Central memory CD8-positive, alpha-beta T cell (primary cell): ENCODE measurements at regions not wholly inside any gene's neighbourhood (a gene's known extent, or its start where the extent isn't known, plus 50 kb on each side); places are given as distances from the start of the nearest gene placed in this dataset.

Experiments
- ATAC-seq: fragments of 150-1000 bp; cut with Tn5 transposase; replicated peaks from 2 replicates; pipeline ENCODE4 v1.10.0; 2022; ENCODE audit warnings: mild to moderate bottlenecking, moderate FRiP score, moderate number of reproducible peaks; ENCODE audit not compliant: poor library complexity, severe bottlenecking; ENCODE audit errors: extremely low read depth
- DNase-seq, 2 donors: peaks; one replicate each; pipeline ENCODE4 v3.0.0; 2021; ENCODE audit warnings: low spot score in 2 of 2
- H3K27ac Mint-ChIP-seq: one replicate; pipeline ENCODE4 v1.8.0; 2022; ENCODE audit warnings: low read depth, mild to moderate bottlenecking, moderate library complexity, mixed read lengths
- H3K27me3 Mint-ChIP-seq: one replicate; pipeline ENCODE4 v1.8.0; 2022; ENCODE audit warnings: mixed read lengths
- H3K36me3 Mint-ChIP-seq: one replicate; pipeline ENCODE4 v1.8.0; 2022; ENCODE audit warnings: mild to moderate bottlenecking, moderate library complexity, mixed read lengths; ENCODE audit not compliant: insufficient read depth
- H3K4me1 Mint-ChIP-seq: one replicate; pipeline ENCODE4 v1.8.0; 2022; ENCODE audit warnings: mixed read lengths
- H3K4me3 Mint-ChIP-seq: one replicate; pipeline ENCODE4 v1.8.0; 2022; ENCODE audit warnings: mild to moderate bottlenecking, moderate library complexity, mixed read lengths
- H3K9me3 Mint-ChIP-seq: one replicate; pipeline ENCODE4 v1.8.0; 2022; ENCODE audit warnings: mixed read lengths

DNA sequence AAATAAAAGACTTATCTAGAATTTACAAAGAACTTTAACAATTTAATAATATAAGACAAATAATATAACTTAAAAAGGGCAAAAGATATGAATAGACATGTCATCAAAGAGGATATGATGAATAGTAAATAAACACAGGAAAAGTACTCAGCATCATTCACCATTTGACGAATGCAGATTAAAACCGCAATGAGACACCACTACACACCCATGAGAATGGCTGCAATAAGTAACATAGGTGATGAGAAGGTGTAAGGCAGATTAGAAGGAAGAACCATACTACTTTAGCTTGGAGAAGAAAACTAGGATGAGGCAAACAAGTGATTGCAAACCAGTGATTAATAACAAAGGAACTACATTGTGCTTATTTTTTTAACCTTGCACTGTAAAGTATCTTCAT is 152.0 kb downstream of the CYRIA start:
- peaks cover 35% of the 10 kb centered on the region for H3K27me3 Mint-ChIP-seq
- ATAC-seq (no peak), DNase-seq (no peak)
- H3K4me1 Mint-ChIP-seq: no peaks in the 10 kb centered on the region
- no peaks in the 10 kb centered on the region for H3K9me3 Mint-ChIP-seq
- no peak overlapping the region for H3K4me3 Mint-ChIP-seq
- peaks cover 4% of the 10 kb centered on the region for H3K36me3 Mint-ChIP-seq
- no peak overlapping the region for H3K27ac Mint-ChIP-seq

DNA sequence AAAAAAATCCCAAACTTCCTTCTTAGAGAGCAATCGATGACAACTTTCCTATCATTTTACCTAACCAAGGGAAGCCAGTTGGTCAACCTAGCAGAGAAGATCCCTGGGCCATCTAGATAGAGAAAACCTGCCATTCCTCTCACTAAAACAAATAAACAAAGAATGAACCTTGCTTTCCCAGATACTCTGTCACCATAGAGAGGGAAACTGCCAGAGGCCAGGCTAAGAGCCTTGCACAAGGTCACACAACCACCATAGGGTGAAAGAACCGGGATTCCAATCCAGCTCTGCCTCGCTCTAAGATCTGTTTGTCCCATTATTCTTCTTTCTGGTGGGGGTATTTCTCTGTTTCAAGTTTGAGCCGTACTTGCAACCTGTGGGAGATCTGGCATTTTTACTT is 154.6 kb downstream of the CYRIA start:
- H3K27ac Mint-ChIP-seq: no peak overlapping the region
- H3K4me3 Mint-ChIP-seq: no peak overlapping the region
- H3K9me3 Mint-ChIP-seq: no peaks in the 10 kb centered on the region
- H3K4me1 Mint-ChIP-seq: no peaks in the 10 kb centered on the region
- DNase-seq: no peak
- peaks cover 3% of the 10 kb centered on the region for H3K36me3 Mint-ChIP-seq
- no peak for ATAC-seq
- peaks cover 53% of the 10 kb centered on the region for H3K27me3 Mint-ChIP-seq

DNA sequence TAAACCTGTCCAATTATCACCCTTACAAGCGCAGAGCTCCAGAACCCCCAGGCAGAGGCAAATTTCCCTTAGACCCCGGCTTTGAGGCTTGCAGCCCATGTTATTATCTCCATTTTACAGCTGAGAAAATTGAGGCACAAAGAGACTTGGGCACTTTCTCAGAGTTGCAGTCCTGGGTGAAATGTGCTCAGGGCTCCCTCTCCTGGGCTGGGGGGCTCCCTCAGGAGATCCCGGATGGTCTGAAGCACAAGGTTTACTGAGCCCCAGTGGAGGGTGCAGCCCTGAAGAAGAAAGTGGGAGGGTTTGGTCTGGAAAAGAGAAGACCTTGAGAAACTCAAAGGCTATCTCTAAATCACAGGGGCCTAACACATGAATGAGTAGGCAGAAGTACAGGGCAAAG is 156.6 kb downstream of the CYRIA start:
- Mint-ChIP-seq H3K4me3 (no peak overlapping the region), H3K36me3 (no peaks in the 10 kb centered on the region), H3K27me3 (peaks cover 47% of the 10 kb centered on the region), H3K9me3 (no peaks in the 10 kb centered on the region), H3K4me1 (no peaks in the 10 kb centered on the region), H3K27ac (no peak overlapping the region)
- no peak for DNase-seq
- no peak for ATAC-seq

DNA sequence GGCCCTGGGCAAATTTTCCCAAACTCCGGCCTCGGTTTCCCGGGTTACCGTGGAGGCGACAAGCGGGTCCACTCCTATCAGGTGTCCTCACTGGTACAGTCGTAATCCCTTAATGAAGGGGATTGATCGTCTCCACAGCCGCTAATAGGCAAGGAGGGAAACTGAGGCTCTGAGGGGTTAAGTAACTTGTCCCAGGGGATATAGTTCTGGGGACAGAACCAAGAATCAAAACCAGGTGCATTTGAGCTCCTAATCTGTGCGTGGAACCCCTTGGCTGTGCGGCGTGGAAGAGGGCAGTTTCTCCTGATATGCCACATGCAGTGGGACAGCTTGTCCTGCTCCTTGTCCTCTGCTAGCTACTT is 157.2 kb downstream of the CYRIA start:
- ATAC-seq (no peak), DNase-seq (no peak)
- Mint-ChIP-seq H3K4me3 (no peak overlapping the region), H3K27me3 (peaks cover 49% of the 10 kb centered on the region), H3K4me1 (no peaks in the 10 kb centered on the region), H3K36me3 (no peaks in the 10 kb centered on the region), H3K9me3 (no peaks in the 10 kb centered on the region), H3K27ac (no peak overlapping the region)

DNA sequence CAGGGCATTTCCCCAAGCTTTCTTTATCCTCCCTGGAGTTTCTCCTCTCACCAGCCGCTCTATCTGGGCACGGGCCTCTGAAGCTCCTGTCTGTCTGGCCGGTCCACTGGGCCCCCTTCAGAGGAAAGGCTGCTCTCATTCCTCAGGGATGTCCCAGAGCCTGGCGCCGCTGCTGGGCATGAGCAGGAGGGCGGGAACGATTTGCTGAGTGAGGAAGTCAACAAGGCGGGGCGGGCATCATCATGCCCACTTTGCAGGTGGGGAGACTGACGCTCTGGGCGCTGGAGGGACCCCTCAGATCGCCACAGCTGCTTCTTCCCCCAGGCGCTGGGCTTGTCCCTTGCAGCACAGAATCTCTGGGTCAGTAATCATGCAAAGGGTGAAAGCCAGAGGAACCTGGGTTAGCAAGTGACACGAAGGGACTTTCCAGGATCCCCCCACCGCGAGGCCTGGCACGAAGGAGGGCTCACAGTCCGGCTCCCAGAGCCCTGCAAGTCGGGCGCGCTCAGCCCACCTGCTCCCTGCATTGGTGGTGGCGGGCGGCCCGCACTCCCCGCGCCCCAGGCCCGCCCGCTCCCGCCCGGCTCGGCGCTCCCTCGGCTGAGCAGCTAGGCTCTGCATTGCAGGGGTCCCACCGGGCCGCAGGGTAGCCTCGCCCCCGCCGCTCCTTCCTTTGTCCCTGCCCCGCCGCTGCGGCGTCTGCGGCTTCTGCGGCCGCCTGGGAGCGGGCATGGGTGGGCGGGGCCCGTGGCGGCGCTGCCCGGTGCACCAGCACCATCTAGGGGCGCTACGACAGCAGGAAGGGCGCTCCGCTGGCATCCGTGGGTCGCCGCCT is 157.8 kb downstream of the CYRIA start:
- Mint-ChIP-seq H3K9me3 (no peaks in the 10 kb centered on the region), H3K27me3 (peaks cover 55% of the 10 kb centered on the region), H3K27ac (no peak overlapping the region), H3K36me3 (no peaks in the 10 kb centered on the region), H3K4me1 (no peaks in the 10 kb centered on the region), H3K4me3 (no peak overlapping the region)
- ATAC-seq: no peak
- DNase-seq: no peak

DNA sequence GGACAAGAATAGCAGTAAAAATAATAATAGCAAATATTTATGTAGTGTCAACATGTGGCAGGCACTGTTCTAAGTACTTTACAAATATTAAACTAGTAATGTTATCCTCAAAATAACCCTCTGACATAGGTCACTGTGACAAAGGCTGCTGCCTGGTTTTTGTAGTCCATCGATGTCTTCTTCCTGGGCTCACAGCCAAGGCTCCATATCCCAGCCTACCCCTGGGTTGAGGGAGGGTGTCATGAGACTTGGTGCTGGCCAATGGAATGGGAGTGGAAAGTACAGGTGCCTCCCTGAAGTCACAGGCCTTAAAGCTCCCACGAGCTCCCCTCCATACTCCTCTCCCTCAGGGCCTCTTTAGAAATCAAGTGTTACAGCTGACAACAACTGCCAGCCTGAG is 159.3 kb downstream of the CYRIA start:
- Mint-ChIP-seq H3K27ac (no peak overlapping the region), H3K27me3 (peaks cover 53% of the 10 kb centered on the region), H3K4me3 (no peak overlapping the region), H3K4me1 (no peaks in the 10 kb centered on the region), H3K9me3 (no peaks in the 10 kb centered on the region), H3K36me3 (no peaks in the 10 kb centered on the region)
- DNase-seq (no peak), ATAC-seq (no peak)

DNA sequence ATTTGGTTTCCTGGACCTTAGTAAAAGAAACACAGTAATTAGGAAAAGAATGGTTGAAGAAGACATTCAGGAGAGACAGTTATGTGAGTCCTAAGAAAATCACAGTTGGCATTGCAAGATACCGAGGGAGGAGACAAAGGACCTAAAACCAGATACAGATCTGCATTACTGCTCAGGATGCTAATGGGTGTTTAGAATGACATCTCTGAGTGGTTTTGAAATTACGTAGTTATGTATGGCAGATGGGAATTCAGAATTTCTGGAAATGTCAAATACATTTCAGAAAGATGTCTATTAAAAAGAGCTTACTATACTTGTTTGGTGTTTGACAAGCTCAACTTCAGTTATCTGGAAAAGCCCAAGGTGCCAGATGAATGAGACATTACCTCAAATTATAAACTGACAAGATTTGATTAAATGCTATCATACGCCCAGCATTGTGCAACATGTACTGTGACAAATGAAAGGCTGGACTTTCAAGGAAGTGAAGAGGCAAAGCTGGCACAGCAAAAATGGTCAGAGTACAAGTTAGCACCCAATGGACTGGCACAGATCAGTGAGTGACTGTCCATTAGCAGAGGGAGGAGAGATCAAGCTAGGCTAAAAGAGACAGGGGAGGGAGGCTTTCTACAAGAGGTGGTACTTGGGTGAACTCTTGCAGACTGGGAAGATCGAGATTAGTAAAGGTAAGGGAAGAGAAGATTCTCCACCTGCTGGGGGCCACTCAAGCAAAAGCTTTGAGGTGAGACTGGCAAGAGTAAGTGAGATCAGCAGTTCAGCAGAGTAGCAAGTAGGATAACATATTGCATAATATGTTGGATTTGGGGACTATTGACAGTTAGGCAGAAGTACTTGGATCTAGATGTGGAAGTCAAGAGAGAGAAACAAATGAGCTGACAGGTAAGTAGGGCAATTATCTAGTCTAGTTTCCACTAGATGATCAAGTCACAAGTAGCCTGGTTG is 168.9 kb downstream of the CYRIA start:
- no peak for ATAC-seq
- Mint-ChIP-seq H3K4me3 (no peak overlapping the region), H3K36me3 (no peaks in the 10 kb centered on the region), H3K27ac (no peak overlapping the region), H3K27me3 (peaks cover 9% of the 10 kb centered on the region), H3K9me3 (no peaks in the 10 kb centered on the region), H3K4me1 (no peaks in the 10 kb centered on the region)
- no peak for DNase-seq

DNA sequence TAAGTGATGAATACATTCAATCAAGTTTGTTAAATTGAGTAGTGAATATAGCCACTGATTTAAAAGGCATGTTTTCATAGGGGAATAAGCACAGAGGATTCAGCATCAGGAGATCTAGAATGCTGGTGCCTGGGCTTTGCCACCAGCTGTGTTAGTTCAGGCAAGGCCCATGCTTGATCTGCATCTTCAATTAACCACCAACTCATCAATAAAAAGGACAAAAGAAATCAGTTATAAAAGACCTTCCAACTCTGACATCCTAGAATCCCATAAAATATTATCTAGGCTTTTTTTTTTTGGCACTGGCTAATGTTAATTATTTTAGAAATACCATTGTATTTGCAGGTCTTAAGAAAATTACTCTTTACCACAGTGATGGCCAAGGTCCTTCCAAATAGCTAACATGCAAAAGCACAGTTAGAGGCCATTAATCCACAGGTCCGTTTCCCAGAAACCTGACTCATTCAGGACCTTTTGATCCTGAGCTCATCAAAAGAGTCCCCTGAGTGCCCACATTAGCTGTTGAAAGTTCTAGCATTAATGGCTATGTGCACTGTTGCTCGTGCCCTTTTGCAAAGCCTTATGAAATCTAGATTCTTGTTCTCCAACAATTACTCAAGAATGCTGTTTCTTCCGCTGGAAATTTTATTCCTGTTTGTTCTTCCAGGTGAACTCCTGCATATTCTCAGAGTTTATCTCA is 170.0 kb downstream of the CYRIA start:
- no peak for ATAC-seq
- H3K9me3 Mint-ChIP-seq: no peaks in the 10 kb centered on the region

DNA sequence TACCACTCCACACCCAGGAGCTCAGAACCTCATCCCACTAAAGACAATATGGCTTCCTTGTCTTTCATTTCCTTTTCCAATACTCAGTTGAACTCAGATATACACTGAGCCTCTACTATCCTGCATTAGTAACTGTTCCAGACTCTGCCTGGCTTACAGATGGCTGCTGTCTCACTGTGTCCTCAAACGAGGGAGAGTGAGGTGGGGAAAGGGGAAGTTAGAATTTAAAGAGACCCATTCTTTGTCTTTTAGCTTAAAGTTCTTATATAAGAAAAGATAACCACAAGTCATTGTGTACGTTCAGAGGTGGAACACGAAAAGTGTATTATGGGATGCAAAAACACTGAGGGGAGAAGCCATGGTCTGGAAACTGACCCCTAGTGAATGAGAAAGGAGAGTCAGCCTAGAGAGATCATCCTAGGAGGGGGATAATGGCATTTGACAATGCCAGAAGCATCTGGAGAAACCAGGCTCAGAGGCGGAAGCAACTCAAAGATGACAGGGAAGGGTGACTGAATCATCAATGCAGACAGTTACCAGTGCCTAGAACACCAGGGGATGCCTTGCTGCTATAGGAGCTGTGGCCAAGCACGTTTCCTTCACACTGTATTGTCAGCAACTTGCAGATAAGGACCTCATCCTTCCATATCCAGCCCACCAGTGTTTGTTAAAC is 170.7 kb downstream of the CYRIA start:
- H3K9me3 Mint-ChIP-seq: no peaks in the 10 kb centered on the region
- H3K4me3 Mint-ChIP-seq: no peak overlapping the region
- no peaks in the 10 kb centered on the region for H3K36me3 Mint-ChIP-seq
- DNase-seq (no peak), ATAC-seq (no peak)
- no peak overlapping the region for H3K27ac Mint-ChIP-seq
- H3K27me3 Mint-ChIP-seq: peaks cover 9% of the 10 kb centered on the region
- no peaks in the 10 kb centered on the region for H3K4me1 Mint-ChIP-seq

More for the DNA sequence above, 170.0 kb downstream of the CYRIA start:
- Mint-ChIP-seq H3K4me1 (no peaks in the 10 kb centered on the region), H3K36me3 (no peaks in the 10 kb centered on the region), H3K27me3 (peaks cover 9% of the 10 kb centered on the region), H3K27ac (no peak overlapping the region), H3K4me3 (no peak overlapping the region)
- no peak for DNase-seq

DNA sequence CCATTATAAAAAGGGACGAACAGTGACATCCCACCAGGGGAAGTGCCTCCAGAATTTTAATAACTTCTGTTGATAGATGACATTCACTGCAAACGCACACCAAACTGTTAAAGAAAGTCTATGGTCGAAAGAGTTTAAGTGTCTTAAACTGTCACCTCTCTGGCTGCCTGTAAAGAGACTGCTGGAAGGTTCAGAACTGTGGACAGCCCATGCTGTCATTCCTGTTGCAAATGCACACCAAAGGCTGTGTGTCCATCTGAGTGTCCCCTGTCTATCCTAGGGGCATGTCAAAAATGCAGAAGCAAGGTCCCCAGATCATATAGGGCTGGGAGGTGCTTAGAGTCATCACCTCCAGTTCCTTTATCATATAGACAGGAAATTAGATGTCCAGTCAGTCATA is 171.8 kb downstream of the CYRIA start:
- H3K9me3 Mint-ChIP-seq: no peaks in the 10 kb centered on the region
- no peaks in the 10 kb centered on the region for H3K4me1 Mint-ChIP-seq
- ATAC-seq (no peak), DNase-seq (no peak)
- peaks cover 9% of the 10 kb centered on the region for H3K27me3 Mint-ChIP-seq
- no peaks in the 10 kb centered on the region for H3K36me3 Mint-ChIP-seq
- no peak overlapping the region for H3K27ac Mint-ChIP-seq
- no peak overlapping the region for H3K4me3 Mint-ChIP-seq

DNA sequence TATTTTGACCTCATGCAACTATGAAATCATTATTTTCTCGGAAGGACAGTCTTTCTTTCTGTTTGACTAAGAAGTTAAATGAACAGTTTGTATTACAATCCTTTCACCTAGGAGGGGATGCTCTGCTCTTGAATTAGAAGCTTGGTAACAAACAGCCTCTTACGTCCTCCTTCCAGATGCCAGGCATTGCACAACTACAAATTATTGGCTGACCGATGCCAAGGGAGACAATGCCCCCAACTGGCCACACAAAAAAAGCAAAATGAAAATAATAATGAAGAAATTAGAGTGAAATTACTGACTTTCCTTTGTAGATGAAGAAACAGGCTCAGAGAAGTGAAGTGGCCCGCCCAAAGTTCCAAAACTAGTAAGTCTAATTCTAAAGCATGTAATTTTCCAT is 177.9 kb downstream of the CYRIA start:
- Mint-ChIP-seq H3K4me1 (no peaks in the 10 kb centered on the region), H3K9me3 (no peaks in the 10 kb centered on the region), H3K27me3 (peaks cover 9% of the 10 kb centered on the region), H3K27ac (no peak overlapping the region), H3K4me3 (no peak overlapping the region), H3K36me3 (no peaks in the 10 kb centered on the region)
- DNase-seq (no peak), ATAC-seq (no peak)

DNA sequence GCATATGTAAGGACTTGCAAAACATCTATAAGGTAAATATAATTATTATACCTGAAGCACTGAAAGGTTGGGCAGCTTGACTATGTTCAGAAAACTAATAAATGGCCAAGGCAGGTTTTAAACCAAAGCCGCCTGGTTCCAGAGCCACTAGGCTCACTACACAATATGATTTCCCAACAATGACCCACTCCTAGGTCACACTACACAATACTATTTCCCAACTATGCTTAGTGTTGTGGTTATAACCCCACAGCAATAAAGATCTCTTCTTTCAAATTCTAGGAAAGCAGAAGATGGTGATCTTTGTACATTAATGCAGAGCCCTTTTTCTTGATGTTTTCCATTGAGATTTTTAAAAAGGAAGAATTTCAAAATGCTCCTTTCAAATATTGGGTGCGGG is 180.4 kb downstream of the CYRIA start:
- Mint-ChIP-seq H3K4me3 (no peak overlapping the region), H3K27me3 (peaks cover 9% of the 10 kb centered on the region), H3K4me1 (no peaks in the 10 kb centered on the region), H3K9me3 (no peaks in the 10 kb centered on the region), H3K27ac (no peak overlapping the region), H3K36me3 (no peaks in the 10 kb centered on the region)
- no peak for ATAC-seq
- no peak for DNase-seq
